HCT116 (cell line): ENCODE measurements at regions not wholly inside any gene's neighbourhood (a gene's known extent, or its start where the extent isn't known, plus 50 kb on each side); places are given as distances from the start of the nearest gene placed in this dataset.

Experiments used
- ATAC-seq: fragments of 200-7000 bp; cut with Tn5 transposase; 2 replicates; pipeline ENCODE4 v1.9.1; 2020; ENCODE audit warnings: mild to moderate bottlenecking, moderate library complexity
- BruUV-seq: library from RNA; stranded (reverse); fragments of 400-500 nt; replicated peaks from 2 replicates; lab custom pipeline; 2021; lab: Mats Ljungman, UMichigan
- CTCF ChIA-PET: fragments of 300-600 bp; sonication (Branson Sonifier 250); formaldehyde crosslinking; loops from one replicate; lab custom pipeline; 2021; ENCODE audit warnings: antibody characterized with exemption; lab: Charles Lee
- POLR2A ChIA-PET: fragments of 300-600, 350-600 bp; sonication (Branson Sonifier 250); formaldehyde crosslinking; loops from one replicate; lab custom pipeline; 2021; ENCODE audit warnings: antibody characterized with exemption; lab: Charles Lee
- RAD21 ChIA-PET, 2 experiments: fragments of 300-600 bp; sonication (Branson Sonifier 250); formaldehyde crosslinking; loops; one replicate each; lab custom pipeline; 2023; ENCODE audit warnings: low total read pairs in 2 of 2; ENCODE audit not compliant: uncharacterized antibody in 2 of 2, unreplicated experiment in 2 of 2, low non-redundant PET in 1 of 2; lab: Charles Lee
- DNase-seq: peaks from one replicate; pipeline ENCODE4 v3.0.0-alpha.2; 2010; ENCODE audit warnings: low read depth, low spot score
- H2AFZ ChIP-seq: fragments of 200-600 bp; shearing (Covaris generic), sonication (generic); 2 replicates; pipeline ENCODE4 v1.6.1; 2017; ENCODE audit warnings: low read depth, mixed run types, mixed read lengths, antibody characterized with exemption, low read length; ENCODE audit not compliant: poor library complexity, severe bottlenecking
- H3K27ac ChIP-seq: 2 replicates; pipeline ENCODE4 v1.5.1; 2012; ENCODE audit warnings: low read depth, low read length
- H3K27me3 ChIP-seq: fragments of 200-600 bp; sonication (generic); 2 replicates; pipeline ENCODE4 v1.6.1; 2016; ENCODE audit warnings: mixed run types, low read length, mixed read lengths; ENCODE audit not compliant: insufficient read depth
- H3K36me3 ChIP-seq, 2 experiments: fragments of 200-500 bp in 1 of 2; fragments of 200-600 bp in 1 of 2; sonication (Bioruptor generic) in 1 of 2; sonication (generic) in 1 of 2; 2 replicates each; pipeline versions ENCODE4 v1.5.1 to v1.6.1; 2014 to 2016; ENCODE audit warnings: low read length in 2 of 2, inconsistent platforms in 1 of 2, mixed read lengths in 1 of 2, mixed run types in 1 of 2; ENCODE audit not compliant: insufficient read depth in 2 of 2, control insufficient read depth in 1 of 2
- H3K4me1 ChIP-seq, 2 experiments: fragments of 200-600 bp in 1 of 2; sonication (generic) in 1 of 2; 2 replicates each; pipeline versions ENCODE4 v1.5.1 to v1.6.1; 2012 to 2017; ENCODE audit warnings: low read length in 2 of 2, inconsistent platforms in 1 of 2, mild to moderate bottlenecking in 1 of 2, mixed read lengths in 1 of 2, mixed run types in 1 of 2, moderate library complexity in 1 of 2; ENCODE audit not compliant: insufficient read depth in 2 of 2, control insufficient read depth in 1 of 2
- H3K4me2 ChIP-seq: fragments of 200-600 bp; sonication (generic); 2 replicates; pipeline ENCODE4 v1.6.1; 2017; ENCODE audit warnings: mixed run types, low read length, mixed read lengths
- H3K4me3 ChIP-seq, 2 experiments: fragments of 200-600 bp in 1 of 2; sonication (generic) in 1 of 2; replicated peaks in 1 of 2; 2 replicates each; pipeline ENCODE4 v1.5.1; 2011 to 2016; ENCODE audit warnings: low read length in 2 of 2, control low read depth in 1 of 2, low read depth in 1 of 2, mild to moderate bottlenecking in 1 of 2, mixed read lengths in 1 of 2, mixed run types in 1 of 2
- H3K79me2 ChIP-seq: fragments of 200-600 bp; sonication (generic); 2 replicates; pipeline ENCODE4 v1.6.1; 2017; ENCODE audit warnings: mild to moderate bottlenecking, mixed run types, low read length, moderate library complexity, mixed read lengths; ENCODE audit not compliant: insufficient read depth
- H3K9ac ChIP-seq: fragments of 200-600 bp; sonication (generic); 2 replicates; pipeline ENCODE4 v1.6.1; 2016; ENCODE audit warnings: low read length, mixed read lengths
- H3K9me2 ChIP-seq: fragments of 200-600 bp; sonication (generic), shearing (Covaris generic); 2 replicates; pipeline ENCODE4 v1.6.1; 2017; ENCODE audit warnings: mixed run types, mild to moderate bottlenecking, moderate library complexity; ENCODE audit not compliant: insufficient read depth
- H3K9me3 ChIP-seq, 2 experiments: fragments of 200-500 bp in 1 of 2; fragments of 200-600 bp in 1 of 2; sonication (Bioruptor generic) in 1 of 2; sonication (generic) in 1 of 2; 2 replicates each; pipeline ENCODE4 v1.6.1; 2014 to 2017; ENCODE audit warnings: low read length in 2 of 2, mixed read lengths in 2 of 2, inconsistent platforms in 1 of 2, low read depth in 1 of 2, mild to moderate bottlenecking in 1 of 2, mixed run types in 1 of 2, moderate library complexity in 1 of 2; ENCODE audit not compliant: control insufficient read depth in 1 of 2, insufficient read depth in 1 of 2
- H4K20me1 ChIP-seq: fragments of 200-600 bp; sonication (generic), shearing (Covaris generic); 2 replicates; pipeline ENCODE4 v1.6.1; 2017; ENCODE audit warnings: mixed run types, mild to moderate bottlenecking, moderate library complexity; ENCODE audit not compliant: insufficient read depth
- CBX3 ChIP-seq: IDR thresholded peaks from 2 replicates; pipeline ENCODE4 v1.6.1; 2012; ENCODE audit warnings: low read depth
- CEBPB ChIP-seq: IDR thresholded peaks from 2 replicates; pipeline ENCODE4 v1.6.1; 2012; ENCODE audit warnings: low read depth
- CTCF ChIP-seq, 3 experiments: fragments of 200-600 bp in 1 of 3; sonication (generic) in 1 of 3; IDR thresholded peaks in 2 of 3; conservative IDR thresholded peaks in 1 of 3; 2 replicates each; pipeline ENCODE4 v1.5.1; 2012 to 2017; ENCODE audit warnings: low read depth in 2 of 3, low read length in 2 of 3, antibody characterized with exemption in 1 of 3, borderline replicate concordance in 1 of 3, control low read depth in 1 of 3, mild to moderate bottlenecking in 1 of 3, mixed read lengths in 1 of 3, mixed run types in 1 of 3, moderate library complexity in 1 of 3; ENCODE audit not compliant: insufficient read depth in 1 of 3
- EGR1 ChIP-seq: IDR thresholded peaks from 2 replicates; pipeline ENCODE4 v1.6.1; 2012; ENCODE audit warnings: low read depth
- EZH2phosphoT487 ChIP-seq: fragments of 200-600 bp; IDR thresholded peaks from 2 replicates; pipeline ENCODE4 v1.6.1; 2018; ENCODE audit warnings: antibody characterized with exemption, borderline replicate concordance
- MAX ChIP-seq: IDR thresholded peaks from 2 replicates; pipeline ENCODE4 v1.6.1; 2012
- POLR2AphosphoS5 ChIP-seq: IDR thresholded peaks from 2 replicates; pipeline ENCODE4 v1.6.1; 2011; ENCODE audit warnings: mild to moderate bottlenecking, low read depth, low read length, moderate library complexity
- SIN3A ChIP-seq: IDR thresholded peaks from 2 replicates; pipeline ENCODE4 v1.6.1; 2012; ENCODE audit warnings: low read depth
- TCF7L2 ChIP-seq: IDR thresholded peaks from 2 replicates; pipeline ENCODE4 v1.7.0; 2011; ENCODE audit warnings: borderline replicate concordance, inconsistent platforms; ENCODE audit not compliant: insufficient read depth, insufficient read length; ENCODE audit errors: extremely low read depth
- ZBTB33 ChIP-seq: IDR thresholded peaks from 2 replicates; pipeline ENCODE4 v1.6.1; 2011; ENCODE audit warnings: mild to moderate bottlenecking, low read length, moderate library complexity; ENCODE audit not compliant: insufficient replicate concordance; ENCODE audit errors: extremely low read depth
- ZFX ChIP-seq: fragments of 450-650 bp; IDR thresholded peaks from 2 replicates; pipeline ENCODE4 v1.6.1; 2017
- ZNF274 ChIP-seq: fragments of 200-500 bp; sonication (Bioruptor generic); IDR thresholded peaks from 2 replicates; pipeline ENCODE4 v1.6.1; 2014; ENCODE audit warnings: mild to moderate bottlenecking, low read depth, low read length, inconsistent platforms
- intact Hi-C: fragments of 100-400 bp; cut with micrococcal nuclease; formaldehyde crosslinking; loops from 2 replicates; pipeline ENCODE4 v1.10.0; 2022

- intact Hi-C loops = no loop called here
- H4K20me1 ChIP-seq = no peaks in the 10 kb centered on the region
- no peaks in the 10 kb centered on the region for H3K4me1 ChIP-seq
- BruUV-seq = no TSS peak
- H3K9ac ChIP-seq = no peak overlapping the region
- no peak for TF ChIP-seq ZNF274
- no peak for TF ChIP-seq CBX3
- TF ChIP-seq ZBTB33 = no peak
- no peak for TF ChIP-seq TCF7L2
- no peak for TF ChIP-seq SIN3A
- TF ChIP-seq EGR1 = no peak
- H3K27ac ChIP-seq = no peak overlapping the region
- no peaks in the 10 kb centered on the region for H3K79me2 ChIP-seq
- no peaks in the 10 kb centered on the region for H3K36me3 ChIP-seq
- no peak overlapping the region for H3K4me2 ChIP-seq
- H3K9me2 ChIP-seq = no peaks in the 10 kb centered on the region
- ChIA-PET CTCF (interaction anchor here (0.9 kb wide), 1 partner anchor 31 kb away, joined by 4 read pairs; no protein-coding TSS in a partner anchor), POLR2A (no interaction called here), RAD21 (no interaction called here)
- H3K4me3 ChIP-seq = no peak overlapping the region
- peaks cover 13% of the 10 kb centered on the region; the same call in 1 of the 2 replicates for H3K27me3 ChIP-seq
- no peaks in the 10 kb centered on the region for H3K9me3 ChIP-seq
- DNase-seq (no peak), ATAC-seq (no peak)
- H2AFZ ChIP-seq = no peak overlapping the region
Observed at GRCh38 chr9:92171822-92172221, 56.6 kb upstream of the SPTLC1 start.

- H3K36me3 ChIP-seq = no peaks in the 10 kb centered on the region
- ChIA-PET CTCF (interaction anchor here (0.9 kb wide), 1 partner anchor 31 kb away, joined by 4 read pairs; no protein-coding TSS in a partner anchor), RAD21 (no interaction called here), POLR2A (no interaction called here)
- H2AFZ ChIP-seq = no peak overlapping the region
- H3K27ac ChIP-seq = no peak overlapping the region
- no TSS peak for BruUV-seq
- ATAC-seq (no peak), DNase-seq (no peak)
- intact Hi-C loops = no loop called here
- H3K4me2 ChIP-seq = no peak overlapping the region
- no peak for TF ChIP-seq ZFX
- no peak for TF ChIP-seq EZH2phosphoT487
- TF ChIP-seq CEBPB = no peak
- TF ChIP-seq POLR2AphosphoS5 = no peak
- no peak for TF ChIP-seq TCF7L2
- no peak for TF ChIP-seq MAX
- TF ChIP-seq ZNF274 = no peak
- TF ChIP-seq ZBTB33 = no peak
- no peak for TF ChIP-seq CTCF (IDR thresholded peaks at IDR 0.05 in 2 of 3, conservative IDR thresholded peaks at IDR 0.05 in 1 of 3; ENCODE audit: borderline replicate concordance in 1 of 3, insufficient read depth in 1 of 3, low read depth in 2 of 3, low read length in 2 of 3)
- no peak for TF ChIP-seq EGR1
- H4K20me1 ChIP-seq = no peaks in the 10 kb centered on the region
- H3K9me2 ChIP-seq = no peaks in the 10 kb centered on the region
- H3K4me3 ChIP-seq = no peak overlapping the region
- H3K9me3 ChIP-seq = no peaks in the 10 kb centered on the region
- H3K27me3 ChIP-seq = peaks cover 13% of the 10 kb centered on the region; the same call in 1 of the 2 replicates
- no peaks in the 10 kb centered on the region for H3K79me2 ChIP-seq
- H3K9ac ChIP-seq = no peak overlapping the region
- H3K4me1 ChIP-seq = no peaks in the 10 kb centered on the region
Observed at GRCh38 chr9:92171281-92171680, 56.1 kb upstream of the SPTLC1 start.
